ENCODE measurements at regions not wholly inside any gene's neighbourhood (a gene's known extent, or its start where the extent isn't known, plus 50 kb on each side); places are given as distances from the start of the nearest gene placed in this dataset.

- DNase-seq, result no peak
- TF ChIP-seq CTCF (IDR thresholded peaks at IDR 0.05; ENCODE audit: borderline replicate concordance, extremely low read depth, insufficient read depth), result no peak
- Histone ChIP-seq H3K36me3 (ENCODE audit: control insufficient read depth in 2 of 3, insufficient read depth in 3 of 3, low read length in 3 of 3) (no peaks in the 10 kb centered on the region), H3K4me3 (ENCODE audit: low read length in 3 of 3) (no peak overlapping the region), H3K9ac (ENCODE audit: low read length in 3 of 3) (no peak overlapping the region), H3K4me1 (ENCODE audit: control insufficient read depth in 2 of 3, insufficient read depth in 2 of 3, low read depth in 1 of 3, low read length in 3 of 3) (no peaks in the 10 kb centered on the region), H3K27ac (ENCODE audit: low read depth in 2 of 2, low read length in 2 of 2) (no peak overlapping the region), H3K9me3 (ENCODE audit: control insufficient read depth in 2 of 3, insufficient read depth in 1 of 3, low read length in 3 of 3) (no peaks in the 10 kb centered on the region), H3K27me3 (ENCODE audit: control insufficient read depth, insufficient read depth, low read length) (no peaks in the 10 kb centered on the region)
- intact Hi-C loops (cut with DNase I), result no loop called here
- no peak for FAIRE-seq
These were observed 1910.0 kb upstream of the TENM3 start for GRCh38 chr4:180333162-180333561.

GRCh38 chr4:180335566-180335965 lies 1907.6 kb upstream of the TENM3 start:
- Histone ChIP-seq H3K9me3 (ENCODE audit: control insufficient read depth in 2 of 3, insufficient read depth in 1 of 3, low read length in 3 of 3) (no peaks in the 10 kb centered on the region), H3K4me1 (ENCODE audit: control insufficient read depth in 2 of 3, insufficient read depth in 2 of 3, low read depth in 1 of 3, low read length in 3 of 3) (no peaks in the 10 kb centered on the region), H3K9ac (ENCODE audit: low read length in 3 of 3) (no peak overlapping the region), H3K27me3 (ENCODE audit: control insufficient read depth, insufficient read depth, low read length) (no peaks in the 10 kb centered on the region), H3K4me3 (ENCODE audit: low read length in 3 of 3) (no peak overlapping the region), H3K27ac (ENCODE audit: low read depth in 2 of 2, low read length in 2 of 2) (no peak overlapping the region), H3K36me3 (ENCODE audit: control insufficient read depth in 2 of 3, insufficient read depth in 3 of 3, low read length in 3 of 3) (no peaks in the 10 kb centered on the region)
- intact Hi-C loops (cut with DNase I), result no loop called here
- no peak for TF ChIP-seq CTCF (IDR thresholded peaks at IDR 0.05; ENCODE audit: borderline replicate concordance, extremely low read depth, insufficient read depth)
- FAIRE-seq, result no peak
- DNase-seq, result no peak

GRCh38 chr4:180336494-180337090 lies 1906.6 kb upstream of the TENM3 start:
- intact Hi-C loops (cut with DNase I), result no loop called here
- no peak for TF ChIP-seq CTCF (IDR thresholded peaks at IDR 0.05; ENCODE audit: borderline replicate concordance, extremely low read depth, insufficient read depth)
- no peaks in the 10 kb centered on the region for H3K36me3 ChIP-seq (ENCODE audit: control insufficient read depth in 2 of 3, insufficient read depth in 3 of 3, low read length in 3 of 3)
- peak in 1 of 5 donors; percentile 4 for DNase-seq
- no peak overlapping the region for H3K27ac ChIP-seq (ENCODE audit: low read depth in 2 of 2, low read length in 2 of 2)
- no peaks in the 10 kb centered on the region for H3K9me3 ChIP-seq (ENCODE audit: control insufficient read depth in 2 of 3, insufficient read depth in 1 of 3, low read length in 3 of 3)
- H3K27me3 ChIP-seq (ENCODE audit: control insufficient read depth, insufficient read depth, low read length), result no peaks in the 10 kb centered on the region
- no peak for FAIRE-seq
- H3K4me1 ChIP-seq (ENCODE audit: control insufficient read depth in 2 of 3, insufficient read depth in 2 of 3, low read depth in 1 of 3, low read length in 3 of 3), result no peaks in the 10 kb centered on the region
- no peak overlapping the region for H3K4me3 ChIP-seq (ENCODE audit: low read length in 3 of 3)
- H3K9ac ChIP-seq (ENCODE audit: low read length in 3 of 3), result no peak overlapping the region

- Histone ChIP-seq H3K27me3 (ENCODE audit: control insufficient read depth, insufficient read depth, low read length) (no peaks in the 10 kb centered on the region), H3K9ac (ENCODE audit: low read length in 3 of 3) (no peak overlapping the region), H3K27ac (ENCODE audit: low read depth in 2 of 2, low read length in 2 of 2) (no peak overlapping the region), H3K36me3 (ENCODE audit: control insufficient read depth in 2 of 3, insufficient read depth in 3 of 3, low read length in 3 of 3) (no peaks in the 10 kb centered on the region), H3K9me3 (ENCODE audit: control insufficient read depth in 2 of 3, insufficient read depth in 1 of 3, low read length in 3 of 3) (no peaks in the 10 kb centered on the region), H3K4me3 (ENCODE audit: low read length in 3 of 3) (no peak overlapping the region), H3K4me1 (ENCODE audit: control insufficient read depth in 2 of 3, insufficient read depth in 2 of 3, low read depth in 1 of 3, low read length in 3 of 3) (no peaks in the 10 kb centered on the region)
- no peak for FAIRE-seq
- no peak for TF ChIP-seq CTCF (IDR thresholded peaks at IDR 0.05; ENCODE audit: borderline replicate concordance, extremely low read depth, insufficient read depth)
- no peak for DNase-seq
- intact Hi-C loops (cut with DNase I), result no loop called here
These were observed 1901.3 kb upstream of the TENM3 start for GRCh38 chr4:180341926-180342325.

Data from kidney (tissue), 13 donors.